Stimulated activated CD4-positive, alpha-beta T cell treated with anti-CD3 and anti-CD28 coated beads, Interleukin-4, amount 100 ng/mL, for 48 hours (primary cell): ENCODE measurements at regions not wholly inside any gene's neighbourhood (a gene's known extent, or its start where the extent isn't known, plus 50 kb on each side); places are given as distances from the start of the nearest gene placed in this dataset.
"Not testable (repeated sequence)": the region's sequence is repeated elsewhere in the genome, so short reads cannot be mapped to it uniquely, and the experiment has no call there.

Source experiments
- DNase-seq, 2 donors: peaks; one replicate each; pipeline ENCODE4 v3.0.0-alpha.2; 2020; ENCODE audit warnings: low read depth in 2 of 2

DNA sequence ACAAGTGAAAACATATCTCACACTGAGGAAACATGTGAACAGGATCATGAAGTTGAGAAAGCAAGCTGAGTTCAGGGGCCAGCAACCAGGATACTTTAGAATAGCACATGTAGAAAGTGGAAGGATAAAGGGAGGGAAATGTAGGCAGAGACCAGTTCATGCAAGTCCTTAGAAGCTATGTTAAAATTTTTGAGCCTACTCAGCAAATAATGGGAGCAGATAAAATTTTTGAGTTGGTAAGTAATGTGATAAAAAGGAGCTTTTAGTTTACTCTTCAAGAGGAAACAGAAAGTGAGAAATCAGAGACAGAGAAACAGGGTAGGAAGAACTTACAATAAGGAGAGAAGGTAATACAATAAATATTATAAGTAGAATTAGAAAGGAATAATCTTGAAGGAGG is 105.6 kb upstream of the ZBTB20 start:
- DNase-seq: no peak

DNA sequence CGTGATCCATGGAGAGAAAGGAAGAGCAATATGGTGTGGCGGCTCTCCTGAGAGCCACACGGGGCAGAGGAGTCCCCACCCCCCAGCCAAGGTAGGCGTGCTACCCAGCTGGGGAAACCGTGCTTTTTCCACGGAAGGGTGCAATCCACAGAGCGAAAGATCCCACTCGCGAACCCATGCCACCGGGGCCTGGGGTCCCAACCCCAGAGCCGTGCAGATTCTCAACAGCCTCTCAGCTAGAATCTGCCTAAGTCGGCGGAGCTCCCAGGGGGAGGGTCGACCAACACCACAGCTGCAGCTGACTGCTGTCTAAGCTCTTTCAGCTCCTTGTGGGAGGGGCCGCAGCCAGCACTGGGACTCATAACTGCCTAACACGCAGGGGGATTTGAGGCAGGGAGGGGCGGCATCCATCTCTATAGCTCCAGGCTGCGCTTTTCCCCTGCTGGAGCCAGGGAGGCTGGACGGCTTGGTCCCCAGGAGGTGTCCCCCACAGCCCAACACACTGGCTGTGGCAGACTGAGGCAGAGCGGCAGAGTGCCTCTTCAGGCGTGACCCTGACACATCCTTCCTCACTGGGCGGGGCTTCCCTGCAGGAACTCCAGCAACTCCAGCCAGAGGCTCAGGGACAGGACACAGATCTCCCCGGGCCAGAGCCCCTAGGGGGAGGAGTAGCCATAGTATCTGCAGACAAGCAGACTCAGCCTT is 107.6 kb upstream of the ZBTB20 start:
- no peak for DNase-seq

DNA sequence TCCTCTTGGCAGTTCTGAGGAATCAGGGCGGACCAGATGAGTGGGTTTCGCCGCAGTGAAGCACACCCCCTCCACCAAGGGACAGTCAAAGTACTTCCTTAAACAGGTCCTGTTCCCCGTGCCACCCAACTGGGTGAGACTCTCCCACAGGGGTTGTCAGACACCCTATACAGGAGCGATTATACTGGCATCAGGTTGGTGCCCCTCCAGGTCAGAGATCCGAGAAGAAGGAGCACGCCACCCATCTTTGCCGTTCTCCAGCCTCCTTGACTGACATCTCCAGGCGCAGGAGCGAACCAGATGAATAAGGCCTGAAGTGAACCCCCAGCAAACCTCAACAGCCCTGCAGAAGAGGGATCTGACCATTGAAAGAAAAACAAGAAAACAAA is 108.1 kb upstream of the ZBTB20 start:
- DNase-seq: no peak

DNA sequence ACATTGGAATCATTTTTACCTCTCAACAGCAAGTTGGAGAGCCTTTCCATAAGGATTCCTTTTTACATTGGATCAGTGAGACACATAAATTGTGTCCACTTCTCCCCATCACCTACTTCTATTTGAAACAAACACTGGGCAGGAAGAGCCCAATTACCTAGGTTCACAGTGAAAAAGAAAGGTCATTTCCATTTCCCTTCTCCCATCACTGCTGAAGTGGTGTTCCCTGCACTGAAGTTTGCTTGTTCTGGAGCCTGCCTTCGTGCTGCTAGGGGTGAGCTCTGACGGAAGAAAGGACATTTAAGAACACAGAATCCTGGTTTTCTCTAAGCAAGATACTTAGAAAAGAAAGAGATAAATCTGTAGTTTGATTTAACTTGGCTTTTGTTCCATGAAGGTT is 123.8 kb upstream of the ZBTB20 start:
- no peak for DNase-seq

DNA sequence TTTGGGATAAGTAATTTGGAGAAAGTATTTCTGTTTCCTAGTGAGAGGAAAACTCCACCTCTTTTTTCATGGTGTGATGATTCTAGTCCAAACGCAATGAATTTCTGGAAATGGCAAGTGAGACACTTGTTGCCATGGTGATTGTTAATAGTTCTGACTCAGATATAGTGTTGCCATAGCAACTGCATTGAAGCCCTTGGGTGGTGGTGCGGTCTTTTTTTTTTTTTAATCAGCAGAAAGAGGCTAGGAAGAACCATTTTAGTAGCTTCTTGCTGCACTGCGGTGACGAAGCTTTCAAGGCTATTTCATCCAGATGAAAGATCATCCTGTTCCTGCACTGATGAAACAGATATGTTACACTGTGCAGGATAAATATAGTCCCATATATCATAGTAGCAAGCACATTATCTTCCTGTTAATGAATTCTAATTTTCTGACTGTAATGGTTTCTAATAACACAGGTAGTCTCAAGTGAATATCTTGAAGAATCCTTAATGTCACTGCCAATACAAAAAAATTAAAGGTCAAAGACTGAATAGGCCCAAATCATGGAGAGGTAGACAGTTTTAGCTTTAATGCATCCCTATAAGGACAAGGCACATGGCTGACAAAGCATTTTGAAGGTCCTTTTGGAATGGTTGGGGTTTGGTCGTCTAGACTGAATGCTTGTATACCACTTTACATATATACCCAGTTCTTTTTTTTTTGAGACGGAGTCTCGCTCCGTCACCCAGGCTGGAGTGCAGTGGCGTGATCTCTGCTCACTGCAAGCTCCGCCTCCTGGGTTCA is 125.1 kb upstream of the ZBTB20 start:
- no peak for DNase-seq

DNA sequence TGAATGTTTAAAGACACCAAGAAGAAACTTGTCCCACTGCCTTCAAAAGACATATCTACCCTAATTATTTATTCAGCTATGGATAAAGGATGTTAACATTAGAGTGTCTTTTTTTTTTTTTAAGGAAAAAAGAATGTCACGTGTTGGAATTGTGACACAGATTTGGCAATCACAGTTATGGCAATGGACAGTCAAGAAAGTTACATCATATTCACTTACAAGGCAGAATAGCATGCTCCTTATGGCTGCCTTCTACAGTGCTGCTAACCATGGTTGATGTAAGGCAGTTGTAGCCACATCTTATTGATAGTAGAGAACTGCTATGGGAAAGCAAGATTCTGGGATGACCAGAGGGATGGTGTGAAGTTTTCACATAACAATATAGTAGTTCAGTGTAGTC is 128.8 kb upstream of the ZBTB20 start:
- DNase-seq: no peak

DNA sequence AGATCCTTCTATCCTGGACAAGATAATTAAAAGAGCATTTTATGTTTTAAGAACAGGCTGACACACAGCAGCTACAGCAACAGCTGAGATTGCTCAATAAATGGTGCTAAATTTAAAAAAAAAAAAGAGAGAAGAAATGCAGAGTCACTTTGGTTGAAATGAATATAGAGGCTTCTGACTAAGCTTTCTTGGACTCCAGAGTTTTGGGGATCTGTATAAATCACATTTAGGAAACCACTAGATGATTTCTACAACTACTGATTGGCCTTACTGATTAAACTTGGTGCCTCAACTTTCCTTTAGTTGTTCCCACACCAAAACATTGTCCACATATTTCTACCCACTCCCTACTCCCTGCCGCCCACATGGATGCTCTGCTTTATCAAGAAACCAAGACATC is 132.9 kb upstream of the ZBTB20 start:
- DNase-seq: no peak

DNA sequence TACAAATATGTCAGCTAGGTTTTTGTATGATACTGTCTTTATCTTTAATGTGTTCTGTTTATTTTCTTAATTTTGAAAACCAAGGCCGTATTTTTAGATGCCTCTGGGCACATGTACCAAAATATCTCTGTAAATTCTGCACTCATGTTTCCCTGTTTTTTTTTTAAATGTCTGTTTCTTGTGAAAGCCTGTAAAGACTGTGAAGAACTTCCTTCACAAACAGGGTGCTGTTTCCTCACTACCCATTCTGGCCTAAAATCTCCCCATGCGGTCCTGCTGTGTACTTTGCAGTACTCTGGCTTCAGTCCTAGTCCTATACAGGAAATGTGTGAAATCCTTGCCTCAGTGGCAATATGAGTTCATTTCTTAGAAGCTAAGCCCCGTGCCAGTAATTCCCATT is 133.4 kb upstream of the ZBTB20 start:
- no peak for DNase-seq

DNA sequence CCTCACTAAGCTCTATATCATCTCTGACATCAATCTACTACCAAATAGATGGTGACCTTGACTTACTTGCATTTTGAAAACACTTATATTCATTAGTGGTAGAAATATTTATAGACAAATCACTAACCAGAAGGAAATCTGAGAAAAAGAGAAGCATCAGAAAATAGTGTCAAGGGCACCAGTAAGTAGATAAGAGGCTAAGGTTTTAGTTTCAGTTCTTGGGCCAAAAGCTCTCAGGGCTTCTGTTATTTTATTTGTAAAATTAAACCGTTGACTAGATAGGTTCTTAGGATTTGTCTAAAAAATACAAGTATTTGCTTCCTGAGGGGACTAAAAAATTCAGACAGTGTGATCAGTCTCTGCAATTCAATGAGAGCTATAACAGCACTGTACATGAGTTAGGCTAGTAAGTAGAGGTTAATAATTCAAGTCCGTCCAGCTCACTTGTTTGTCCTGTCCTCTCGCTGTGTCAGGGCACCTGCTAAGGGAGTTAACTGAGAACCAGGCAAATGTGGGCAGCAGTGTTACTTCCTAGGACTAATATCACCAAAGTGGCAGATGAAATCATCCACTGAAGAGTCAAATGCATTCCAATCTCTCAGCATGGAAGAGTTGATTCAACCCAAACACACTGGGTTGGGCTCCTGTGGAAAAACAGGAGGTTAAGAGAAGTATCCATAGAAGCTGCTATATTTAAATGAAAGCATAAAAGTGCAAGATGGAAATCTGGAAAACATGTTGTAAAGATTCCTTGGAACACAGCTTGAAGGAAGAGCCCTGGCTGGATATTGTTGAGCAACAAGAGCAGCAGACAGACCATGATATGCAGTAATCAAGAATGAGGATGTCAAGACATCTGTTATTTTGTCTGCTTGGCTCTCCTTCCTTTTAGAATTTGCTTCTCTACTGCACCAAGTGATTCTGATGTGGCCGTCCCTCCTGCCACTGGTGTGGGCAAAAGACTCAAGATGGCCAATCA is 134.9 kb upstream of the ZBTB20 start:
- no peak for DNase-seq

DNA sequence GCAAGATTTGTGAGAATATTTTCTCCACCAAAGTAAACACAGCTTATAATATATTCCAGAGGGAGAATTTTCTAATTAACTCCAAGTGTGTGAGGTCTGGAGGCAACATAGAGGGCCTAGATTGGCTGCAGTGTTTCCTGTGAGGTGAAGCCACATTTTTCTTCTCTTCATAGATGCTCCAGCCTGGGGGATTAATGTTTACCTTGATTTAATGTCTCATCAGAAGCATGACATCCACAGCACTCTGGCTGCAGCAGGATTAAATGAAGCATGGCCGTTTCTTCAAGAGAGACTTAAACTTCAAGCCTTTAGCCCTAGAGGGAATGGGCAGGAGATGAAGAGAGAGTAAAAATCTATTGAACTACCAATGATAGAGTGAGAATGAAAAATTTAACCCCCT is 137.9 kb upstream of the ZBTB20 start:
- no peak for DNase-seq

DNA sequence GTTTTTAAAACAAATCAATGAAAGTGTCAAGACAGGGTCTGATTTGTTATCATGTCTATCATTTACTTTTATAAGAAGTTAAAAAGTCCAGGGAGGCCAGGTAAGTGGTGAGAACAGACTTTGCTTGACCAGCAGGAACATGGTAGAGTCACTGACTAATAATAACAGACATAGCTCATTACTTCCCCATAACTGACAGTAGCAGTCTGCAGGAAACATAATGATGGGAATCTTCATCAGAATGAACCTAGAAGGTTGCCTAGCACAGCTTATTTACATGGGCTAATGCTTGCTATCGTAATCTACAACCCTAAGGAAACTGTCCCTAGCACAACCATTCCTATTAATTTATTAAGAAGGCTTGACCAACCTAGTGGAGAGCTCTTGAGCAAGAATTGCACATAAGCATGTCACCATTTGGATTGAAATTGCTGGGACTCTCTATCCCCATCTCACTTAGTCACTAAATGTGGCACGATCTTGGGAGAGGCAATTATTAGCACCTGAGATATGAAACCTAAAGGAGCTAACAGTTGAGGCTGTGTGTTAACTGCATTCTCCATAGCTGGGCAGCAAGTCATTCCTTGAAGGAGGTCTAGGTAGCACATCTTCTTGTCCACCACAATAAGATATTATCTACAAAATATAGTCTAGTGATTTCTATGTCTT is 139.6 kb upstream of the ZBTB20 start:
- no peak for DNase-seq

DNA sequence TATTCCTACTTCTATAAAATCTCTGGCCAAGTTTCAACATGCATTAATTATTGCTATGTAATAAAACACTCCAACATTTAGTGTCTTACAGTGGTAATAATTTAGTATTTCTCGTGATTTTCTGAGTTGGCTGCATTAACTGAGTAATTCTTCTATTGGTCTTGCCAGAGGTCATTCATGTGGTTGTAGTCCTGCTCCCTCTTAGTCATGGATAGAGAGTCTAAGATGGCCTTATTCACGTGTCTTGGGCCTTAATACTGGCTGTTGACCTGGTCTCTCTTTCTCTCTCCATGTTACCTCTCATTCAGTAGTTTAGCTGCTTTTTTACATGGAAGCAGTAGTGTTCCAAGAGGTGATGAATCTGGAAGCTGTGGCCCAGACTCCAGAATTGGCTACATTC is 140.1 kb upstream of the ZBTB20 start:
- DNase-seq: no peak

DNA sequence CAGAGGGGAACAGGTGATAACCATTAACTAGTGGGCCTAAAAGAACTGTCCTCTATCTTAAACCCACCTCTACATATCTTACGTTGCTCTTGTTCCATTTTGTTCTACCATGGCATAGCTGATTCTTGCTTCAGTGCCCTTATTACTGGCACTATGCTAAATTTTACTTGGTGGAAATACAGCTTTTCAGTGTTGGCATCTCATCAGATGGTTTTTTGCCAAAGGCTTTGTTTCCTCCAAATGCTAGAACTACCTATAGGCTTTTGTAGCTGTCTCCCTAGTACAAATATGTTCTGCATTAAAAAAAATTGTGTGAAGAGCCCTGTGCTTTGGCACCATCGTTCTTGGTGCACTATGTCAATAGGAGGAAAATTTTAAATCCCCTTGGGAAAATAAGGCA is 145.0 kb upstream of the ZBTB20 start:
- no peak for DNase-seq

DNA sequence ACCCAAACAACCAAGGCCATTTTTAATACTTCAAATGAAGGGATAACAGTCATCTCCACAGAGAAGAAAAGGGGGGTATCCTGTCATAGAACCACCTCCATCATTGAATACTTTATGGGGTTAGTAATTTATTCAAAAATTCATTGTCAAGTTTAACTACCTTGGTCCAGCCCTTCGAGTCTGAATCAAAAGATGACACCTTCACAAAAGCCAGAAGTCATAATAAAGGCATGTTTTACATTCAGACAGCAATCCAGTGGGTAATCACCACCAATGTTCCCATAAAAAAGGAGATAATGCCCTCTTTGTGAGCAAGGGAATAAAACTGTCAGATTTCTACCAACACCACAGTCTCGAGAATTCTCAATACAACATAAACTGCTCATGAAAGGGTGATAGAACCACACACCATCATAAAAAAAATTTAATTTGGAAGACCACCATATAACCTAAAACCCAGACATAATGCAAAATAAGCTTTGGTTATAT is 145.6 kb upstream of the ZBTB20 start:
- no peak for DNase-seq

DNA sequence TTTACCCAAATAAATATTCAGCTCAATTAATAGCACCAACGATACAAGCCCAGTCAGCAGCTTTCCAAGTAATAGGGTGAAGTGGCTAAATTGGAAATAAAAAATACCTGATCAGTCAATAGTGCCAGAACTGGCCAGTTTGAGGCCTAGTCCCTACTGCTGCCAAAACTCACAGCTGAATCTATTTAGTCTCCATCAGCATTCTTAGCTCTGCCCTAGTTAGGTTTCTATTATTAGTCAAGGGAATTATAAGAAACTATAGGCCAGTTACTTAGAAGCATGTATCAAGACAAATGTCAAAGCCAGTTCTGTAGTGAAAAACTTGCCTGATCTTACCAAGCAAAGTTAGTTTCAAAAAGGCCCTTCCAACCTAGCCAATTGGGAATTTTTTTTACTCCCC is 146.2 kb upstream of the ZBTB20 start:
- DNase-seq: no peak

DNA sequence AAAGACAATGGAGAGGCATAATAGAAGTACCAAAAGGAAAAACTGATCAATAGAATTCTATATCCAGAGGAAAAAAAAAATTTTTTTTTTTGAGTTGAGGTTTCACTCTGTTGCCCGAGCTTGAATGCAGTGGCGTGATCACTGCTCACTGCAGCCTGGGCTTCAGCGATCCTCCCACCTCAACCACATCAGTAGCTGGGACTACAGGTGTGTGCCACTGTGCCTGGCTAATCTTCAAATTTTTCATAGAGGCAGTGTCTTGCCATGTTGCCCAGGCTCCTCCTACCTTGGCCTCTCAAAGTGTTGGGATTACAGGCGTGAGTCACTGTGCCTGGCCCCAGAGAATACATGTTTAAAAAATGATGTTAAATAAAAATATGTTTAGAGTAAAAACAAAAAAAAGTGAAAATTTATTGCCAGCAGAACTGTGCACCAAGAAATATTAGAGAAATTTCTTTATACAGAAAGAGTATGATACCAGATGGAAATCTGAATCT is 154.3 kb upstream of the ZBTB20 start:
- DNase-seq: no peak

DNA sequence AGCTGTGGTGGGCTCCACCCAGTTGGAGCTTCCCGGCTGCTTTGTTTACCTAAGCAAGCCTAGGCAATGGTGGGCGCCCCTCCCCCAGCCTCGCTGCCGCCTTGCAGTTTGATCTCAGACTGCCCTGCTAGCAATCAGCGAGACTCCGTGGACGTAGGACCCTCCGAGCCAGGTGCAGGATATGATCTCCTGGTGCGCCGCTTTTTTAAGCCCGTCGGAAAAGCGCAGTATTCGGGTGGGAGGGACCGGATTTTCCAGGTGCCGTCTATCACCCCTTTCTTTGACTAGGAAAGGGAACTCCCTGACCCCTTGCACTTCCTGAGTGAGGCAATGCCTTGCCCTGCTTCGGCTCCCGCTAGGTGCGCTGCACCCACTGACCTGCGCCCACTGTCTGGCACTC is 170.9 kb upstream of the ZBTB20 start:
- not testable (repeated sequence) for DNase-seq

DNA sequence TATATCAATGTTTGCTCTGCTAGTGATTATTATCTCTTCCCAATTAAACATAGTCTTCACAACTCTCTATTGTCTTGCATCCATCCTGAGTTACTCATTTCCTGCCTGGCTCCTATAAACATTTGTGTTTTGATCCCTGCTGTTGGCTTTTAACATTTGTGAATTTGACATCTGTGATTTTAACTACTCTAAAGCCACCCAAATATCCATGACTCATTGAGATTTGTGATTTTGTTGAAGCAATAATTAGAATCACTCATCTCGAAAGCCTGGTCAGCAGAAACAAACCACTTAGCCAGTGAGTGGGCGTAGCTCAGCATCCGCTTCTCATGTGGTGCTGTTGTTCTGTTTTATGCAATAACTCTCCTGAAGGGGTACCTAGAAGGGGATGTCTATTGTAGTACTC is 174.3 kb upstream of the ZBTB20 start:
- no peak for DNase-seq

DNA sequence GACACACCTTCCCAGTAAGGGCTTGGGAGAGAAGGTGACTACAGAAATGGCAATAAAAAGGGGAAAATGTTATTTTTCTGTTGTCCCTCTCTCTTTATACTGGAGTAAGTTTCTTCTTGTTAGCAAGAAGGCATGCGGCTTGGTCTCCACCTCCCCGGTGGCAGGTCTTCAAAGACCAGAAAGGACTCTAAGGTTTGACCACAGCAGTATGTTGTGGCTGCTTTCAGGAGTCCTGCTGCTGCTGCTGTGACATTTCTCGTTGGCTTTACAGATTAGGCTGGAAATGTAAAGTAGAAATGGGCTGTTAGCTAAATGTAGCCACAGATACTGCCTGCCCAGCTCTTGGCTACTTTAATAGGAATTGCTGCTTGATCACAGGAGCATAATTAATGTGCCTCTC is 175.8 kb upstream of the ZBTB20 start:
- DNase-seq: no peak

DNA sequence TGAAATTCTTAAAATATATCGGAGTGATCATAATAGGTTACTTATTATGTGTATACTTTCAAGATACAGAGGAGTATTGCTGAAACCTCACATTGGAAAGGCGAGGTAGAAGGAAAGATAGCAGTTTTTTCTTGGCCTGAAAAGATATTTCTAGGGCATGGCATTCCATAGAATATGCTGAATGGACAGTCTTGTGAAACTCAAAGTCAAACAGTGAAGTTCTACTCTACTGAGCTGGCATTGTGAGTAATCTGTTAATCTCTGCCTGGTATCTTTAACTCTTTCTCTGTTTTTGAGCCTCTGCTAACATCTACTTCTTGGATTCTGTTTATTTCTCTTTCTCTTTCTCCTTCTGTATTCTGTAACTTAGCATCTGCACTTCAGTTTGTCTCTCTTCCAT is 176.3 kb upstream of the ZBTB20 start:
- no peak for DNase-seq

DNA sequence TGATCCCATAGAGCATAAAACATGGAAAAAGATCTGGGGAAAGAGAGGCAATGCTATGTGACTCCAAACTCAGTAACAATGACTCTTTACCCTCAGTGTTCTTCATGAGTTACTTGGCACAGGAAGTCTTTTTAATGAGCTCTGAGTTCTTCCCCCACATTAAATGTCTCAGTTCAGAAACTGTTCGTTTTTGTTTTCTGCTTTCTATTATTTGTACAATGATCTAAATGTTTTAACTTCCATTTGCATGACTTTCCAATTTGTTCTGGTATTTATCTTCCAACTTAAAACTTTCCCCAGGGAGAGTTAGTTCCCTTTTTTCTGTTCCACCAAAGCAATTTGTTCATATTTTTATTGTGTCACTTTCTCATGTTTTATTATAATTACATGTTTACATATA is 177.0 kb upstream of the ZBTB20 start:
- no peak for DNase-seq

DNA sequence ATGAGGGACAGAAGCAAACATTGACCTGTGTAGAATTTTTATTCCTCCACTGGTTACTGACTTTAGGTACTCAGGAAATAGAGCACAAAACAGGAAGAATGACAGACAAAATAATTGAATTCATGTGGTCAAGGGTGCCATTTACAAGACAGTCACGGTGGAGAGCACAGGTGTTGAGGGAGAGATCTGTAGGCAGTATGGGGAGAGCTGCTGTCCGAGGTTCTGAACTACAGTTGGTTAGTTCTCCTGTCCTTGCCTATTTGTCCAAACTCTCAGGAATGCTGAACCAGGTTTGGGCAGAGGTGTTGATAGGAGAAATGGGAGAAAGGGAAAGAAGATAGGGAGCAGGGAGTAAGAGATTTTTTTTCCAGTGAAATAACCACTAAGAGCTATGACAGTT is 178.5 kb upstream of the ZBTB20 start:
- peak in 1 of 2 donors; percentile 1 for DNase-seq
